COLO668 (cell line): ENCODE measurements at regions not wholly inside any gene's neighbourhood (a gene's known extent, or its start where the extent isn't known, plus 50 kb on each side); places are given as distances from the start of the nearest gene placed in this dataset.
A peak's percentile ranks its signal among the peaks of the same experiment; 100 is the strongest.

Experiments
- DNase-seq: peaks from one replicate; lab custom pipeline; 2025; ENCODE audit not compliant: unreplicated experiment; lab: John Stamatoyannopoulos, UW

DNA sequence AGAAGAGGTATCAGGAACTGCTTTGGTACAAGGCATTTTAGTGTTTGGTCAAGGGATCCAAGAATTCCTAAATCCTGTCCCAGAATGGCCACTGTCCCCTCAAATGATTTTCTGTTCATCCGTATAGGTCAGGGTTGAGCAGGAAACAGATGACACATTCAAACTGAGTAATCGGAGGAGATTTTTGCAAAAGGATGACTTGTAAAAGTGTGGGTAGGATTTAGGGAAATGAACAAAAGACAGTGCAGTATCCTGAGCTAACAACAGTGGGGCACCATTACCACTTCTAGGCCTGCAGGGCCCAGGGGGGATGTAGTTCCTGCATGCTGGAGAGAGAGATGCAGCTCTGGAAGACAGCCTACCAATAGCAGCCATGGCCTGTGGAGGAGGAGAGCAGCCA, 290.1 kb downstream of the ZSWIM6 start:
- no peak for DNase-seq

DNA sequence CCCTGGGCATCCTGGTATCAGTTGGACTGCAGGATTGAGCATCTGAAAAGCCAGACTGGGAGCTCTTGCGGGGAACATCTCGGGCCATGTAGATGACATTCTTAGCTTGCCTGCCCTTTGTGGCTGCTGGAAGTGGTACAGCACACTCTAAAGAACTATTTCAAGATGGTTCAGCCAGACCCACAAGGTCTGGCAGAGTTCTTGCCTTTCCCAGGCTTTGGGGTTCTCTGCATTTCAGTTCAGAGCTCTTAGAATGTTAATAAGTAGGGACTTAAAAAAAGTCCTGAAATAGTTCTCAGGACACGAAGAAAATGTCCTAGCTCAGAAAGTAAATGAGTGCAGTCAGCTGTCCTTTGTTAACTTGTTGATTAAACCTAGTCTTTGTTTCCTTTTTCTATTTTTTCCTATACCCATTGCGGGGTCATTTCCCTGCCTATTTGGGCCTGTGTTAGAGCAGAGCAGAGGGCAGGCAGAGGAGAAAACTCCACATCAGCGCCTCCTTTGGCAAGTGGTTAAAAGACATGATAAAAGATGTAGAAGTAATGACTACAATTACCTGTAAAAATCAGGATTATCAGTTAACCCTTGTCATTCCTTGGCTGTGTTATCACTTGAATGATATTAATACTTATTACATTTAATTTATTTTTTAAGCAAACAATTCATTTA, 291.5 kb downstream of the ZSWIM6 start:
- DNase-seq, result no peak

DNA sequence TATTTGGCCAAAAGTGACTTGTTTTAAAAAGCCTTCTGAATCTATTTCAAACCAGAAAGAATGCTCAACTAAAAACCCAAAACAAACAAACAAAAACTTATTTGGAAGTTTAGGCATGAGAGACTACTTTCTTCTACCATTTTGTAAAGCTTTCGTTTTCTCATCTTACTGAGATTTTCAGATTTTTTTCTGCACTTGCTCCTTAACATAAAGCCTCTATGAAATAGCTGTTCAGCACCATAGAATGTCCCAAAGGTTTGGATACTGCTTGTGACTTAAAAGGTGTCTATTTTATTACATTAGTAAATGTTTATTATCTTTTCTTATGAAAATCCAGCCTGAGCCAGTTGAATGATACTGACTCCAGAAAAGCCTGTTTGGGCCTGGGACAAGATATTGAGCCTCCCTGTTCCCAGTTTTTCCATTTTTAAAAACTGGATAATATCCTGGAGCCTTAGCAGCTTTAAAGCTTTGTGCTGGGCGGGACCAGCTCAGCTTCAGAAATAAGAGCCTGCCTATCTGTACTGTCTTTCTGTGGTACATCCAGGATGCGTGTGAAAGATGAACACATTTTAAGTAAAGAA, 292.6 kb downstream of the ZSWIM6 start:
- no peak for DNase-seq

DNA sequence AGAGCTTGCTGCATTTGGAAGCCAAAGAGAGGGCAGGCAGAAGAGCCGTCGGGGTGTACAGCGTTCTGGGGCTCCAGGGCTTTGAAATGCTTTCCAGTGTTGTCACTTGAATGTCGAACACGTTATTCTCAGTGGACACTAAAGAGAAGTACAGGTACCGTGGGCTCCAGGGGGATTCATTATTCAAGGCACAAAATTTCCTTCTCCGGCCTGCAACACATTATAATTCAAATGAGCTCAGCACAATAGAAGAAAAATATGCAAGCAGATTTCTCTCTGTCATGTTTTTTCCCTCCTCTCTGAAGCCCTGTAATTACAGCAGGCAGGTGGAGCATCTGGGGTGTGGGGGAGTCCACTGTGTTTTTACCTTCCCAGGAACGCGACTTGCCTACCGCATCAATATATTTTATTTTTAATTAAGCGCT, 293.1 kb downstream of the ZSWIM6 start:
- DNase-seq, result no peak

GRCh38 chr5:61625681-61626621, 293.9 kb downstream of the ZSWIM6 start:
- DNase-seq, result peak; percentile 59

DNA sequence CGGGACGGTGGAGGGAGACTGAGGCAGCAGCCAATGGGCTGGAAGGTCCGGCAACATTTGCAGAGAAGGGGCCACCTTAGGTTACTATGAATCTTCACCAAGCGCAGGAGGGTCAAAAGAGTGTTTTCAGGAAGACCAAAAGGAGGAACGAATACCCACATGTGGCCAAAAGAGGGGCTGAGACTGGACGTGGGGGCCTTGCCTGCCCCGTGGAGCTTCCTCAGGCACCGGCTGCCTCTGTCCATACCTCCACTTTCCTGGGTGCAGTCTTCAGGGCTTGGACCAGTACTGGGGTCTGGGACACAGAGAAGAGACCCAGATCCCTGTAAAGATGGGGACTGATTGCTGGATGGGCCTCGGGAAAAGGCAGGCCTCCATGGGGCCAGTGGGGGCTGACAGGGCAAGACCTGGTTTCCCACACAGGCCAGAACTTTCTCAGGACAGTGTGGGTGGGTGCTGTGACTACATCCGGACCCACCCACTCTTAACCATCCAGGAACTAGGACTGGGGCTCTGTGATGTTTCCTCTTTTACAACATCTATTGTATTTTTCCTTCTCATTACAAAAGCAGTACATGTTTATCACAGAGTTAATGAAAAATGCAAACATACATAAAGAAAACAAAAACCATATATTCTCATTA, 294.7 kb downstream of the ZSWIM6 start:
- DNase-seq, result no peak

DNA sequence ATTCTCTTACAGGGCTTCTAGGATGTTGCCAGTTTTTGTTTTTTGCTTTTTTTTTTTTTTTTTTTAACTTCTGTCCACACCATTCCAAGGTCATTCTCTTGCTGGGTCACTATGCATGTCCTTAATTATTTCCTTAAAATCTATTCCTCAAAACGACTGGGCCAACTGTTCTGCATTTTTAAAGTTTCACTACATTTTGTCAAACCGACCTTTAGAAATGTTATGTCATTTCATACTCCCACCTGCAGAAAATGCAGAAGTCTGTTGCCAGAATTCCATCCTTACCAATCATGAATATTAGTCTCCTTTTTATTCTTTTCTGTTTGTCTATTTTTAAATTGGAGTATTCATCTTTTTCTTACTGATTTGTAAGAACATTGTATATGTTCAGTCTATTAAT, 295.5 kb downstream of the ZSWIM6 start:
- no peak for DNase-seq

- DNase-seq, result no peak
Observed at GRCh38 chr5:61630908-61631307, 298.9 kb downstream of the ZSWIM6 start.

DNA sequence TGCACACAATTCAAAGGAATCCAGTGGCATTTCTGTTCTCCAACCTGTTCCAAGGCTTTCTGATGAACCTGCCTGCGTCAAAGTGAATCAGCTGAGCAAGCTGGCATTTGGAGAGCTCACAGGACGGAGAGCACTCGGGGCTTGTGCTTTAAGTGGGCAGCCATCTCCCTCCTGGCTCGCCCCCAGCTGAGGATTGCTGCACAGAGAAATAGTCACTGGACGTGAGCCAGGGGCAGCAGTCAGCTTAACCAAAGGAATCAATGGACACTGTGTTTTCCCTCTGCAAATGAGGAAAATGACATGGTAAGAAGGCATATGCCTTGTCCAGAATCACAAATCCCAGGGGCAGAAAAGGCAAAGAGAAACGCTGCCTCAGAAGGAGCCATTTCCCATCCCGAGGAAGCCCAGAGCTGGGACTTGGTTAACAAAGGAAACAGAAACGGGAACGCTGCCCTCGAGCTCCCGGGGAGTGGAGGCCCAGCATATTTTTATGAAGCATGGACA, 299.4 kb downstream of the ZSWIM6 start:
- no peak for DNase-seq

DNA sequence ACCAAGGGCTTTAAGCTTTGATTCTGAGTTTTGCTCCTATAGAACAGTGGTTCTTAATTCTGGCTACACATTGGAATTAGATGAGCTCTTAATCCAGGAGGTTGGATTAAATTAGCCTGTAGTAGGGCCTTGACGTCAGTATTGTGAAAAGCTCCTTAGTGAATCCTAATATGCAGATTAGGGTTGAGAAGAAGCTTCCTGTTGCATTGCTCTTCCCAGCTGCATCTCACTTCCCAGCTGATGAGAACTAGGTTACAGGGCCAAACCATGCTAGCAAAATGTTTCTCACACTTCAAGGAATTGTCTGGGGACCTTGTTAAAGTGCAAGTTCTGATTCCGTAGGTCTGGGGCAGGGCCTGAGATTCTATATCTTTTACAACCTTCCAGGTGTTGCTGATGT, 300.0 kb downstream of the ZSWIM6 start:
- no peak for DNase-seq

GRCh38 chr5:61635271-61635670, 303.2 kb downstream of the ZSWIM6 start:
- DNase-seq, result no peak

DNA sequence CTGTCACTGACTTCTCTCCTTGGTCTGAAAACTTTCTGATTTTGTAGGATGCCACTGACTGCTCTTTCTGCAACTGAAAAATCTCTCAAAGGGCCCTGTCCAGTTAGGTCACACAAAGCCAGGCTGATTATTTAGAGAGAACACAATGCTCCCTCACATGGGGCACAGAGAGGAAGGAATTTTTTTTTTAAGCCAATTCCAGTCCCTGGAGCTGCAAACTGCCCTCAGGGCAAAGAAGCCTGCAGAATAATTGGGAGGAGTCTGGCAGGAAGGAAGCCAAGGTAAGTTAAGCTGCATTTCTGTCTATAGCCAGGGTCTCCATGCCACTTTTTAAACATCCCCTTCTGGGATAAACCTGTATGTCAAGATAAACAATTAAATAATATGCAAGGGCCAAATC, 305.5 kb downstream of the ZSWIM6 start:
- no peak for DNase-seq

- DNase-seq, result no peak
Observed at GRCh38 chr5:61638476-61638875, 306.4 kb downstream of the ZSWIM6 start.

DNA sequence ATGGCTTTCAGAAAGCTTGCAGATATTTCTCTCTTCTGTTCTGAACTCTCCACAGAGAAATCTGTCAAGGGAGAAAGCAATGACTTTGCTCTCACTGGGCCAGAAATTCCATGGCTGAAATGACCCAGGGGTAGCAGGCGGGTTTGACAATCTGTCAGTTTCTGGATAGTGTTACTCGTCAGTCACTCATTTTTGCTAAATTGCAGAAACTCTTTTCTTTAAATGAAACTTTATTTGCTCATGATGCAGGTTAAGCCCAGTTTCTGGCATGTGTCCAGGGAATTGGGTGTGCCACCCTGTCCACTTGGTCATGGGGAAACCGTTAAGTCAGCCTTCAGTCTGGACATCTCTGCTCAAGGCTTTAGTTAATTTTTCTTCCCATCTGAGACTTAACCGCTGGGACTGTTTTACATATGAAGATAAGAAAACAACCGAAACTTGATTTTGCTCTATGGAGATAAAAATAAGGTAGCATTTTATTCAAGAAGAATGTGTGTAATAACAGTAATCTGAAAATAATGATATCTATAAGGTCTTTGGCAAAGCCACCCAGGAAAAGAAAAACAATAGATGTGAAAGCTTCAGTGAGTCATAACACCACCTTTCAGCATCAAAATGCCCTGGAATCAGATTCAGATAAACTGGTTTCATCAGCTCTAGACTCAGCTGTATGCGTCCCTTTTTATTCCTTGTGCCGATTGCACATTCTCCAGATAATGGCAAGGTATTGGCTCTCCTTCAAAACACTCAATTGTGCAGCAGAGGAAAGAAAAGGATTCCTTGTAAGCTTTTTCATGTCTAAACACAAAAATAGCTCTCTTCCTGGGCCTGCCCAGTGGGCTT, 308.3 kb downstream of the ZSWIM6 start:
- DNase-seq, result no peak

- no peak for DNase-seq
Observed at GRCh38 chr5:61641748-61642565, 309.9 kb downstream of the ZSWIM6 start.

DNA sequence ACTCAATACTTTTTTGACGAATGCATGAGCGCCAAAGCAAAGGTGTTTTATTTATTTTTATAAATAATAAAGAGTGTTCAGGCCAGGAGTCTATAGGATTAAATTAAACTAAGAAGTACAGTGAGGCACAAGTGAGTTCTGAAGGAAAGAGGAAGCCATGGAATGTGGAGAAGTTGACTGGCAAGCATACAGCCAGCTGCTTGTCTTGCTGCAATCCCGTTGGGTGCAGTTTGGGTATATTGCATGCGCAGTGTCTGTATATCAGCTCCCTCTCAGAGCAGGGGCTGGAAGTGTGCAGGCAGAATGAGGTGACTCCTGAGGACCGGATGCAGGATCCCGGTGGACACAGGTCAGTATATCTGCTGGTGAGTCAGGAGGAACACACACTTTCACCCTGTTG, 315.6 kb downstream of the ZSWIM6 start:
- no peak for DNase-seq

DNA sequence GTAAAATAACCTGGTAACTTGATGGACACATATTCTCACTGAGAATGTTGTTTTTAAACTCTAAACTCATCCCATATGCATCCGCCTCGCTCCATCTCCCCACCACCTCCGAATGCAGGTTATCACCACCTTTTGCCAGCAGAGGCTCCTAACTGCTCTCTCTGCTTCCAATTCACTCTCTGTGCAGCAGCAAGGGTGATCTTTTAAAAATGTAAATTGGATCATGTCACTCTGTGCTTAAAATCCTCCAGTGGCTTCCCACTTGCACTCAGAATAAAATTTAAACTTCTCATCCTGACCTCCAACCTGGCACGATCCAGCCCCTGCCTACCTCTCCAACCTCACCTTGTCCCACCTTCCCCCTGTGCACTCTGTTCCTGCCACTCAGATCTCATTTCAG, 317.2 kb downstream of the ZSWIM6 start:
- no peak for DNase-seq

- no peak for DNase-seq
Observed at GRCh38 chr5:61649971-61650370, 317.9 kb downstream of the ZSWIM6 start.

- no peak for DNase-seq
Observed at GRCh38 chr5:61650661-61651060, 318.6 kb downstream of the ZSWIM6 start.

DNA sequence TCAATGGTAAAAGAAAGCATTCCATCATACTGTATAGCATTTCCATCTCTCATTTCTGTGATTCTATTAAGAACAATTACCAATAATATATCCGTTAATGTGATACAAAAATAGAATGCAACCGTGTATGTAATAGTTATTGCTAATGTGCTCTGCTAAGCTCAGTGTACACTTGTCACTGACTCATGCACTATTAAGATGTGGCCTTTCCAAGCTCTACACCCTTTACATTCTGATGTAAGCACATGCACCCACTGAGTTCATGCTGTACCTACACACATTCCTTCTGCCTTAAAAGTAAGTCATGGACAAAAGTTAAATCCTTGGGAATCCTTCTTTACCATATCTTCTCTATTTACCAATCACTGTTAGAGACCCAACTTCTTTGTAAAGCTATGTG, 319.1 kb downstream of the ZSWIM6 start:
- DNase-seq, result no peak
